GM19452 (cell line): ENCODE measurements at regions not wholly inside any gene's neighbourhood (a gene's known extent, or its start where the extent isn't known, plus 50 kb on each side); places are given as distances from the start of the nearest gene placed in this dataset.
"Not testable (repeated sequence)": the region's sequence is repeated elsewhere in the genome, so short reads cannot be mapped to it uniquely, and the experiment has no call there.

Experiments used
- ATAC-seq: cut with Tn5 transposase; IDR thresholded peaks from one replicate; pipeline ENCODE4 v1.9.1; 2021; ENCODE audit not compliant: unreplicated experiment

- ATAC-seq = no peak
These were observed 1341.4 kb upstream of the NUDT12 start for GRCh38 chr5:104903941-104904340.

DNA sequence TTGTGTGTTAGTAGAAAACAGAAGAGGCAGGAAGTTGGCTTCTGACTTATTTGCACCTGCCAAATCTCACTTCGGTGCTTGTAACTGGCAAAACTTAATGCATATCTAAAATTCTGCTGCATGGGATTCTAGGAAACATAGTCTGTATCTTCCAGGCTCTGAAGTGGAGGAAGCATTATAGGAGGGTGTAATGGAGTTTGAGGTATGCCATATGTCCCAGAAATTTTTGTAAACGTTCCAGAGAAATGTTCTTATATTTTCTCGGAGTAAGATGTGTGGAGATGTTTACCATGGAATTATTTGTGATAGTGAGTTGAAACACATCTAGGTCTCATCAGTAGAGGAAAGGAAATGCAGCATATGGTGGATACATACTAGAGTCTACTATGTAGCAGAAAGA, 1329.0 kb upstream of the NUDT12 start:
- no peak for ATAC-seq

GRCh38 chr5:104890767-104891166, 1328.2 kb upstream of the NUDT12 start:
- no peak for ATAC-seq

GRCh38 chr5:104859437-104859836, 1296.8 kb upstream of the NUDT12 start:
- no peak for ATAC-seq

DNA sequence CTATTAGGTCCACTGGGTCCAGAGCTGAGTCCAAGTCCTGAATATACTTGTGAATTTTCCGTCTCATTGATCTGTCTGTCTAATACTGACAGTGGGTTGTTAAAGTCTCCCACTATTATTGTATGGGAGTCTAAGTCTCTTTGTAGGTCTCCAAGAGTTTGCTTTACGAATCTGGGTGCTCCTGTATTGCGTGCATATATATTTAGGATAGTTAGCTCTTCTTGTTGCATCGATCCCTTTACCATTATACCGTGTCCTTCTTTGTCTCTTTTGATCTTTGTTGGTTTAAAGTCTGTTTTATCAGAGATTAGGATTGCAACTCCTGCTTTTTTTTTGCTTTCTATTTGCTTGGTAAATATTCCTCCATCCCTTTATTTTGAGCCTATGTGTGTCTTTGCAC, 1289.5 kb upstream of the NUDT12 start:
- not testable (repeated sequence) for ATAC-seq

- no peak for ATAC-seq
These were observed 1283.0 kb upstream of the NUDT12 start for GRCh38 chr5:104845541-104845940.

DNA sequence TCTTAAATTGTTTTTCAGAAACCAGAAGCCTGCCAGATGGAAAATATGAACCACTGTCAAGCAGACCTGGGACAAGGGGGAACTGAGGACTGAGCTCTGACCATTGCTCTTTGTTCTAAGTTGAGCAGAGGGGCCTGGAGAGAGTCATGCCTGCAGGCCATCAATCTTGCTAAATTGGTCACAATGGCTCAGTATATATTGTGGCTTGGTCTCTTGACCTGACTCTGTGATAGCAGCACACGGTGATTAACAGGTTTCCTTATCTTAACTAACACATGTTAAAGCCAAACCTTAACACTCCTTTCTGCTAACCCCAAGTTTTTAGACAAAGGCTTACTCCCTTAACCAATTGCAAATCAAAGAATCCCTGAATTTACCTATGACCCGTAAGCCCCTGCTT, 1281.2 kb upstream of the NUDT12 start:
- no peak for ATAC-seq

- no peak for ATAC-seq
These were observed 1277.7 kb upstream of the NUDT12 start for GRCh38 chr5:104840284-104840683.

DNA sequence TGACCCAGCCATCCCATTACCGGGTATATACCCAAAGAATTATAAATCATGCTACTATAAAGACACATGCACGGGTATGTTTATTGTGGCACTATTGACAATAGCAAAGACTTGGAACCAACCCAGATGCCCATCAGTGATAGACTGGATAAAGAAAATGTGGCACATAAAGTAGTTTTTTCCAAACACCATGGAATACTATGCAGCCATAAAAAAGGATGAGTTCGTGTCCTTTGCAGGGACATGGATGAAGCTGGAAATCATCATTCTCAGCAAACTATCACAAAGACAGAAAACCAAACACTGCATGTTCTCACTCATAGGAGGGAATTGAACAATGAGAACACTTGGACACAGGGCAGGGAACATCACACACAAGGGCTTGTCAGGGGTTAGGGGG, 1268.9 kb upstream of the NUDT12 start:
- not testable (repeated sequence) for ATAC-seq

DNA sequence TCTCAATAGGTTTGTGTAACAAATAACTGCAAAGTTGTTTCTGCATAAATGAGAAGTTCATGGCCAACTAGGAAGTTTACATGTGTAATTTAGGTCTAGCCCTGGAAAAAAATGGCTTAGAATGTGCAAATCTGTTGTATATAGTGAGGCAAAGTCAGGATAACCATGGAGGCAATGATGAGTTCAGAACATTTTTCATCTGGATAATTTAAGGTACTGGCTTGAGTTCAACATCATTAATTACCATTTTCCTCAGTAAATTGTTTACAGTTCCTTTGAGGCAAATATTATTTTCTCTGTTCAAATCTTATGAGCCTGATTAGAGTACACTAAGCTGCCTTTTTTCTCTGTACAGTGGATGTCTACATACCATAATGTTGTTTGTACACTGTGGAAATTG, 1259.0 kb upstream of the NUDT12 start:
- no peak for ATAC-seq

GRCh38 chr5:104817127-104817526, 1254.5 kb upstream of the NUDT12 start:
- ATAC-seq = no peak

DNA sequence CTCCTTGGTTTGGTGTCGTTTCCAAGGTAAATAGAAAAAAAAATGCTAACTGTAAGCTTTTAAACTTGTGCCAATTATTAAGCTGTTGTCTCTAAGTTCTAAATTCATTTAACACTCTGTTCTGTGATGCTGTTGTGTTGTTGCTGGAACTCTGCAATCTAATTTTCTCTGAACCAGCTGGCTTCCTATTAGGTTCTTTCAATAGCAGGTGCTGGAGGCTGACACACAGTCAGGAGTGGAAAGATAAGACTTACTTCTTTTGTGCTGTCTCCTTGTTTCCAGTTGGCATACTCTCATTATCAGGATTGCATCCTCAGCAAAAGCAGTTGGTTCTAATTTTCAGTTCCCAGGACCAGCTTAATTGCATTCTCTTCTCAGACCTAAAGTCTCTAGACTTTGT, 1252.6 kb upstream of the NUDT12 start:
- no peak for ATAC-seq

DNA sequence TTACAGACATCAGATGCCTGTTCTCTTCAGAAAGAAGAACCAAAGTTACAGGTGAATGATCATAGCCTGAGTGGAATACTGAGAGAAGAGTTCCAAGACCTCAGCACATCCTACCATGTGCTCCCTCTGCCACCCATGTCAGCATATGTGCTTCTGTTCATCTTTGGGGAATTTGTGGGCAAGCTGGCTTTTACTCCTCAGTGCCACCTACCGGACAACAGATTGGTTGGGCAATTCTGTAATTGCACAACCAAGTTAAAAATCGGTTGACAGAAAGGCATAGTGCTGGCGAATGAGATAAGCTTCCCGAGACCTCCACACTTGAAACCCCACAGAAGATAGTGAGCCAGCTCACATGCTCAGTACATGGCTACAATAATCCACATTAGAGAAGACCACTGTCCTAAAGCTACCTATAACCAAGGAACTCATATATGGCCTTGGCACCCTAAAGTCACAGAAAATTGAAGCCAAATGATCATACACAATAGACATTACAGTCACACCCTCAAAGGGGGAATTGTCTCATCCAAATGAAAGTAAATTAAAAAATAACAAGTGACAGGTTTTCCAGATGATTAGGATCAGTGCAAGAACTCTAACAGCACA, 1238.0 kb upstream of the NUDT12 start:
- ATAC-seq = no peak

- ATAC-seq = no peak
These were observed 1231.1 kb upstream of the NUDT12 start for GRCh38 chr5:104793755-104794080.

GRCh38 chr5:104793031-104793754, 1230.6 kb upstream of the NUDT12 start:
- no peak for ATAC-seq

- ATAC-seq = no peak
These were observed 1226.8 kb upstream of the NUDT12 start for GRCh38 chr5:104789366-104789765.

GRCh38 chr5:104785097-104785496, 1222.5 kb upstream of the NUDT12 start:
- no peak for ATAC-seq

- no peak for ATAC-seq
These were observed 1211.8 kb upstream of the NUDT12 start for GRCh38 chr5:104774372-104774771.

DNA sequence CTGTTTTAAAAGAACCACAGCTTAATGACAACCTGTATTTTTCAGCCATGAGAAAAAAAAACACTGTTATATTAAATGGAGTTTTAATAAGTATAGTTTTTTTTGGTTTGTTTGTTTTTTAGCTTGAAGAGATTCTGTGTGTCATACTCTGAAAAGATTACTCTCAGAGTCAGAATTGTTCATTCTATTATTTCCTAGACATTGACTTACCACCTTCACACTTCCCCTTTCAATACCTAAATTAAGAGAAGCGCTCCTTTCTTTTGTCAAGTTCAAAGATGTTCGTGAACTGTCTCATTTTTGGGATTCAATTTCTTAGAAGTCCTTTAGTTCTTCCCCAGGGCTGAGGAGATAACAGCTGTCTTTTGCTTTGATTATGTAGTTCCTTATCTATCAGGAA, 1201.6 kb upstream of the NUDT12 start:
- ATAC-seq = no peak

- ATAC-seq = no peak
These were observed 1200.6 kb upstream of the NUDT12 start for GRCh38 chr5:104763216-104763615.

DNA sequence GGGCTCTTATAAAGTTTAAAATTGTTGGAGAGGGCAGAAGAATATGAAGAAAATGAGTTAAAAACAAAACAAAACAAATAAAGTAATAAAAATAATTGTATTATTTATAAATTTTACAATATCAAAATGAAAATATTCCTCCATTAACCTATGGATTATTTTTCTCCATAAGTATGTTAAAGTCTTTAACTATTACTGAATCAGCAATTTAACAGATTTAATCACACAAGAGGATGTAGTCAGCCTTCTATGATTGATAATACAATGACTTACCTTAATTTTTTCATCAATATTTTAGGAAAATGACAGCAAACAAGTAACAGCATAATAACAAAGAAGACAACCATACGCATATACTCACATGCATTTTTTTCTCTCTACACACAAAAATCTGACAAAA, 1195.3 kb upstream of the NUDT12 start:
- ATAC-seq = no peak

GRCh38 chr5:104755806-104756205, 1193.2 kb upstream of the NUDT12 start:
- ATAC-seq = no peak
